ENCODE measurements at regions not wholly inside any gene's neighbourhood (a gene's known extent, or its start where the extent isn't known, plus 50 kb on each side); places are given as distances from the start of the nearest gene placed in this dataset.

- TF ChIP-seq CTCF (IDR thresholded peaks at IDR 0.05) (no peak), POLR2A (IDR thresholded peaks at IDR 0.05) (no peak)
Measured at GRCh38 chr12:25384893-25385248, 134.1 kb upstream of the KRAS start.

All from thyroid gland (tissue), 4 donors.